HG03066 (cell line): ENCODE measurements at regions not wholly inside any gene's neighbourhood (a gene's known extent, or its start where the extent isn't known, plus 50 kb on each side); places are given as distances from the start of the nearest gene placed in this dataset.
A peak's percentile ranks its signal among the peaks of the same experiment; 100 is the strongest.

Experiments
- ATAC-seq: cut with Tn5 transposase; IDR thresholded peaks from one replicate; pipeline ENCODE4 v1.9.1; 2021; ENCODE audit warnings: low read depth; ENCODE audit not compliant: unreplicated experiment

- ATAC-seq = no peak
Measured at GRCh38 chr4:10181745-10182445, 65.3 kb upstream of the WDR1 start.

- peak; percentile 95 for ATAC-seq
Measured at GRCh38 chr4:10180927-10181744, 64.5 kb upstream of the WDR1 start.

GRCh38 chr4:10180603-10180926 is 64.0 kb upstream of the WDR1 start:
- ATAC-seq = no peak

- ATAC-seq = no peak
Measured at GRCh38 chr4:10179957-10180602, 63.5 kb upstream of the WDR1 start.

GRCh38 chr4:10178763-10179162 is 62.2 kb upstream of the WDR1 start:
- ATAC-seq = no peak

GRCh38 chr4:10175626-10176025 is 59.0 kb upstream of the WDR1 start:
- no peak for ATAC-seq

- ATAC-seq = no peak
Measured at GRCh38 chr4:10173754-10174749, 57.5 kb upstream of the WDR1 start.

GRCh38 chr4:10173037-10173753 is 56.6 kb upstream of the WDR1 start:
- no peak for ATAC-seq

GRCh38 chr4:10172278-10172921 is 55.8 kb upstream of the WDR1 start:
- ATAC-seq = no peak

GRCh38 chr4:10171055-10171454 is 54.5 kb upstream of the WDR1 start:
- ATAC-seq = no peak

- no peak for ATAC-seq
Measured at GRCh38 chr4:10169839-10170387, 53.3 kb upstream of the WDR1 start.

GRCh38 chr4:10168151-10168550 is 51.6 kb upstream of the WDR1 start:
- ATAC-seq = no peak

- ATAC-seq = no peak
Measured at GRCh38 chr4:10167201-10167600, 50.6 kb upstream of the WDR1 start.
